ENCODE measurements at regions not wholly inside any gene's neighbourhood (a gene's known extent, or its start where the extent isn't known, plus 50 kb on each side); places are given as distances from the start of the nearest gene placed in this dataset.

- peak in 1 of 56 donors; percentile 1 for DNase-seq
These were observed 389.5 kb upstream of the TNP1 start for GRCh38 chr2:217249121-217250012.

DNA sequence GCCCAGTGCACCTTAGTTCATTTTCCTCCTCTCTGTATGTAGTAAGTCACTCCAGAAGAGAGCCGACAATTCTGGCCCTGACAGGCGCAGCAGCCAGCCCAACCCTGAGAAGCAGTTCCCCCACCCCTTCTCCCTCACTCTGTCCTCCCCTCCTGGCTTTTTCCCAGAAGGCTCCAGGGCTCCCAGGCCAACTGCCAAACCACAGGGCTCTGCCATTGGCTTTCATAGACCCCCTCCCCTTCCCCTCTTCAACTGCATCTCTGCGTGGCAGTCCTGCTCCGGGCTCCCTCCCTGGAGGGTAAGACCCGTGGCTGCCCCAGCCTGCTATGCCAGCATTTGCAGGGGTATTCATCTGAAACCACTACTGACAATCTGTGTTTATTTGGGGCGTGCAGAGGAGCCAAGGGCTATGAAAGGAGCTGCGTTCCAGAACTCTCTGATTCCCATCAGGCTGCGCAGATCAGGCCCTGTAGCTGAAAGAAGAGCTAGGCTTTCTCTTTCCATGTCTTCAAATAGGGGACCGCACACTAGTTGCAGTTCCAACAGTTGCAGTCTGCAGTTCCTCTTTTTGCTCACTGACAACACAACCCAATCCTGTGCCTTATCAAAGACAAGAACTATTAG lies 388.6 kb upstream of the TNP1 start:
- peak in 55 of 56 donors; percentile 6 to 86 (median 68) for DNase-seq

GRCh38 chr2:217247476-217247875 lies 387.6 kb upstream of the TNP1 start:
- no peak for DNase-seq

DNA sequence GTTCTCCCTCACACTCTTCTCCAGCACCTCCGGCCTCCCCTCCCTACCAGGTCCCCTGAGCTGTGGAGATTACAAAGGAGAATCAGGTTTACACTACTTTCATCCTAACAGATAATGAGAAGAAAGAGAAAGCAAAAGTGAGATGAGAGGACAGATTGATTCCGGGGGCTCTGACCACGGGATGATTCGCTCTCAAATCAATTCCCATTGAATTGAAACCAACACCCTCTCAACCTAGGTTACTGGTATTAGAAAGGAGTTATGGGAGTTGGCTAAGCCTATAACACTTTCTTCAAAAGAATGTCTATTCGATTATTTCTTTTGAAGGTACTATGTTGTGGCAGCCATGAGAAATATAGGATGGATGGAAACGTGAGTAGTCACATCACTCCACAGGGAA lies 386.2 kb upstream of the TNP1 start:
- DNase-seq = no peak

DNA sequence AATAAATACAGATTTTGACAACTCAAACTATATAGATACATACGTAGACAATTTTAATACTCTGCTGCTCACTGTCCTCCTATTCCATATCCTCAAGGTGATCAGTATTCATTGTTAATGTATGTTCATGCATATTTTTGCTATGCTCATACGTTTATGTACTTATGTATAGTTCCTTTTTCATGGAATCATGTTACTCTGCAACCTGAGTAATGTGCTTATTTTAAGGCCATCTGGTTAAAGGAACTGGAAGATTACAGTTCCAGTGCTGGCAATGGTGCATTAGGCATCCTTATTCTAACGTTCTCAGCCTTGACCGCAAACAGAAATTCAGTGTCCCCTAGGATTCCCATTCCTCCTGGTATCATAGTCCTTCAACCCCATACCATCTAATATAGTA lies 385.0 kb upstream of the TNP1 start:
- no peak for DNase-seq

DNA sequence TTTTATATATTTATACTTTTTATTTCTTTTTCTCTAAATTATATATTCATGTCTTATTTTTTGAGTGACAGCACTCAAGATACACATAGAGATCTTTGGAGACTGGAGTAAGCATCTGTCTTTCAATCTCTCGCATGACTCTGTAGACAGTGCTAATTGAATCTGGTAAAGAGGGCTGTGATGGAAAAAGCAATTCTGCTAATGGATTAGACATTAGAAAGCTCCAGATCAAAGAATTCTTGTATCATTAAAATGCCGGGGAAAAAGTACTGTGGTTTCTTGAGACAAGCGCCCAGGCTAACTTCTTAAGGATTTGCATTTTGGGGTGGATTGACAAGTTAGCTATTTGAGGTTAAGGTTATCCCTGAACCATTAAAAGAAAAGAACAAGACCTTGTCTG lies 383.1 kb upstream of the TNP1 start:
- DNase-seq = no peak

DNA sequence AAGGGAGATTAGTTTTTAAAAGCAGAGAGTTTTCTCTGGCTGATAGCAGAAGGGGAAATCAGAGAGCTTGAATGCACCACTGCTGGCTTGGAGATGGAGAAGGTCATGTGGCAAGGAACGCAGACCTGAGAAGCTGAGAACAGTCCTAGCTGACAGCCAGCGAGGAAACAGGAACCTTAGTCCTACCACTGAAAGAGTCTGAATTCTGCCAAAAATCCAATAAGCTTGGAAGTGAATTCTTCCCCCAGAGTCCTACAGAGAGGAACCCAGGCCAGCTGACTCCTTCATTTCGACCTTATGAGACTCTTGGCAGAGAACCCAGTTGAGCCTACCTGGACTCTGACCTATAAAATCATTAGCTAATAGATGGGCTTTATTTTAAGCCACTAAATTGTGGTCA lies 371.9 kb upstream of the TNP1 start:
- no peak for DNase-seq

GRCh38 chr2:217231212-217231611 lies 371.3 kb upstream of the TNP1 start:
- DNase-seq = no peak

DNA sequence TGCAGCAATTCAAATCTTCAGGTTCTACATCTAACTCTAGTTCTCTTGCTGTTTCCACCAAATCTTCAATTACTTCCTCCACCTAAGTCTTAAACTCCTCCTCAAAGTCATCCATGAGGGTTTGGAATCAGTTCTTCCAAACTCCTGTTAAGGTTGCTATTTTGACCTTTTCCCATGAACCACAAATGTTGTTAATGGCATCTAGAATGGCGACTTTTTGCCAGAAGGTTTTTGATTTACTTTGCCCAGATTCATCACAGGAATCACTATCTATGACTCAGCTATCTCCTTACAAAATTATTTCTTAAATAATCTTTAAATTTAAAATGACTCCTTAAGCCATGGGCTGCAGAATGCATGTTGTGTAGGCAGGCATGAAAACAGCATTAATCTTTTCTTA lies 368.9 kb upstream of the TNP1 start:
- no peak for DNase-seq

- DNase-seq = no peak
These were observed 367.9 kb upstream of the TNP1 start for GRCh38 chr2:217227794-217228193.

- no peak for DNase-seq
These were observed 365.7 kb upstream of the TNP1 start for GRCh38 chr2:217225596-217225995.

DNA sequence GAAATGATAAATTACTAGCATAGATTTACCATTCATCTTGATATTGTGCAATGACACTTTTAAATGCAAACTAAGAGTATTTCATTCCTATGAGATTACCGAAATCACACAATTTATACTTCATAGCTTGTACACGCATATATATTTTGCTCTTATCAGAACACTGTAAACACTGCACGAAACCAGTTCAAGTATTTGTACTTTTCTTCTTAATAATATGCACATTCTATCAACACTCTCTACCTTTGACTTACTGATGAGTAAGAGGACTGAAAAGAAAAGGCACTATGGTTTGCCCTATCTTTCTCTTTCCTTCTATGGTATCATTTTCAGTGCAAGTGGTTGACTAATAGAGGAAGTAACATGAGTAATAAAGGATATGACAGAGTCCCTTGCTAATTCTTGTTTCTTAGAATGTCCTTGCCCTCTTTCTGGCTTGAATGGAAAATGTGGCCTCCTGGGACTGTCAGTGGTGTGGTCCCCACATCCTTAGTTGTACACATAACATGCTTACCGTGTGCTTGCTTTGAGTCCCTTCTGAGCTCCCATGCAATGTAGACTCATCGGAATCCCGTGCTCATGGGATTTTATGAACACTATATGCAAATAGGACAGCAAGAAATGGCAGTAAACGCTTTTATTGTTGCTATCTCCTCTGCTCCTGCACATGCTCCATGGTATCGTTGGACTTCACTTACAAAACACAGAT lies 363.5 kb upstream of the TNP1 start:
- no peak for DNase-seq

GRCh38 chr2:217222309-217222910 lies 362.5 kb upstream of the TNP1 start:
- no peak for DNase-seq

GRCh38 chr2:217220228-217221013 lies 360.6 kb upstream of the TNP1 start:
- peak in 2 of 56 donors; percentile 1 to 7 for DNase-seq

- DNase-seq = no peak
These were observed 359.3 kb upstream of the TNP1 start for GRCh38 chr2:217219164-217219520.

- DNase-seq = no peak
These were observed 358.7 kb upstream of the TNP1 start for GRCh38 chr2:217218269-217219163.

GRCh38 chr2:217216982-217217381 lies 357.1 kb upstream of the TNP1 start:
- no peak for DNase-seq

DNA sequence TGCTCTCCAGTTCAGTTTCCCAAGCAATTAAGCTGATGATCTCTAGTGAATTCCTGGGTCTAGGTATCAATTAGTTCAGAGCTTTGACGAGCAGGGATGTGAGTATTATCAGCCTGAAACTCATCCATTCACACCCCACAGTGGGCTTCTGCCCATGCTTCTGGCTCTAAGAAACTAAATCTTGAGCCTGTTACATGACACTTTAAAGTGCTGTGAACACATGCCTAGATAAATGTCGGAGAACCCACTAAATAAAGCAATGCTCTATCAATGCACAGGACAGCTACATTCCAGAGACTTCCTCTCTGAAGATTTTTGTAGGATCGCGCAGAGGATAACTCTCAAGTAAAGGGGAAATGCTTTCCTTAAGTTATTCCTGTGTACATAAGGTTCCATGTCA lies 356.5 kb upstream of the TNP1 start:
- no peak for DNase-seq

GRCh38 chr2:217215877-217216276 lies 356.0 kb upstream of the TNP1 start:
- no peak for DNase-seq

- no peak for DNase-seq
These were observed 349.0 kb upstream of the TNP1 start for GRCh38 chr2:217208867-217209266.

All from nucleus accumbens (tissue), 56 donors.